LHCN-M2 (cell line): ENCODE measurements at regions not wholly inside any gene's neighbourhood (a gene's known extent, or its start where the extent isn't known, plus 50 kb on each side); places are given as distances from the start of the nearest gene placed in this dataset.

ENCODE experiments used
- DNase-seq: peaks from one replicate; pipeline ENCODE4 v3.0.0-alpha.2; 2012; ENCODE audit warnings: low read depth

DNA sequence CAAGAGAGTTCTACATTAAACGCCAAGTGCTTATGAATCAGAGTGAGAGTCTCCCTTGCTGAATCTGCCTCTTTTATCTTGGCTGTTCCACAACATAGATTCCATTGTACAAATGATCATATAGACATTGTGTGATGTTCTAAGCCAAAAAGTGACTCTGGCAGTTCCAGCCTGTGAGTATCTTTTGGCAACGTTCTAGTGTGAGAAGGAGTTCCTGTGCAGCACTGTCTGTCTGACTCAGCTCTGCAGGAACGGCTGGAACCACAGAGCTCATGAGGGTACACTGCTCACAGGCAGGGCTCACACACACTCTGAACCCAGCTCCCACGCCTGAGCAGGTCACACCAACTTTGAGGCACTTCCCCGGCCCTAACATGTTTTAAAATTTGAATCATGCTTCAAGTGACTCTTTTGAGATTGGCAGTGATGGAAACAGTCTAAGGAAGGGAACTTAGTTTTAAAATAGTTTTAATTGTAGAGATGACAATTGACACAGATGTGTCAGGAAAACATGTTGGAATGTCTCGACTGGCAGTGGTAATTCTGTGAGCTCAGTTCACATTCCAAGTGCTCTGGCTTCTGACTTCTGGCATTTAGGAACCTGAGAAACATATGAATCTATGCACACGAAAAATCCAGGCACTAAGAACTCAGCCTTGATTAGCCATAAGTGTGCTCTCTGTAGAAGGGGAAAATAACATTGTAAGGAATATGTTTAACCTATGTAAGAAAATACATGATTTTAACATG, 272.0 kb downstream of the UQCRFS1 start:
- peak; percentile 76 for DNase-seq

DNA sequence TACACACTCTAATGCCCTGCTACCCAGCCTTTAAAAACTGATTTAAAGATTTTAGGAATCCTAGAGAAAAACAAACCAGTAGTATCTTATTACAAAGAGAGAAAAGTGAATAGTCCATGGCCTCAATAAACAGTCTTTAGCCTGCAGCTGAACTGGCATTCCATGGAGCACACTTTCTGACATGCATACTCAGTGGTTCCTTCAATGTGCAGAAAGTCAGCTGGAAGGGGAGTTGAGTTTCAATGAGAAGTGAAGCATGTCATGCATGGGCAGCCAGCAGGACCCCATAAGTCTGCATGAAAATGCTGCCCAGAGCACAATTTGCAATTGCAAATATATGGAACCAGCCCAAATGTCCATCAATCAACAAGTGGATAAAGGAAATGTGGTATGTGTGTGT, 273.7 kb downstream of the UQCRFS1 start:
- DNase-seq = no peak

DNA sequence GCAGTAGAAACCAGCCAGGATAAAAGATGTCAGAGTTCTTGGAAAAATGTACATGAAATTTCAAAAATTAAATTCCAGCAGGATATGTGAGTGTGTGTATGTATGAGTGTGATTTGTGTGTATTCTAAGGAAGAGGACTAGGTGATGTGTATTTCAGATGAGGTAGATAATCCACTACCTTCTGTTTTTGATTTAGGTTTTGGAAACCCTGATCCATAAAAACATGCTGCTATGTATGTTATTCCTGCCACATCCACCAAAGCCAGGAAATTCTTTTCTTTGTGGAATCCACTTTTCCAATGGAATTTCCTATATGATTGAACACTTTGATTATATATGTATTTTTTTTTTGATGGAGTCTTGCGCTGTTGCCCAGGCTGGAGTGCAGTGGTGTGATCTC, 276.9 kb downstream of the UQCRFS1 start:
- DNase-seq = no peak

DNA sequence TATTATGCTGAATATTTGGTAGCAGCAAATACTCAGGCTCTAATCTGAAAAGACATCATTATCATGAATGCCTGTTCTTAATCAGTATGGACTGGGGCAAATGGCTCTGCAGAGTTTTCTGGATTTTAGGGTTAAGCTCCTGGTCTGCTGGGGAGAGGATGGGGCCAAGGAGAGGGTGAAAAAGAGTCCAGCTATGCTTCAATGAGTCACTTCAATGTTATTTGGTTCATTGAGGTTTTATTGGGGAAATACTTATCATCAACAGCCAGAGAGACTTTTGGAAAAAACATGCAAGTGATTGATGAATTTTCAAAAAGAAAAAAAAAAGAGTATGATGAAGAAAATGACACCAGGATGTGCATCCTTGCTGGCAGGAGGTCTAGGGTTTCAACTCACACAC, 278.3 kb downstream of the UQCRFS1 start:
- peak; percentile 49 for DNase-seq

DNA sequence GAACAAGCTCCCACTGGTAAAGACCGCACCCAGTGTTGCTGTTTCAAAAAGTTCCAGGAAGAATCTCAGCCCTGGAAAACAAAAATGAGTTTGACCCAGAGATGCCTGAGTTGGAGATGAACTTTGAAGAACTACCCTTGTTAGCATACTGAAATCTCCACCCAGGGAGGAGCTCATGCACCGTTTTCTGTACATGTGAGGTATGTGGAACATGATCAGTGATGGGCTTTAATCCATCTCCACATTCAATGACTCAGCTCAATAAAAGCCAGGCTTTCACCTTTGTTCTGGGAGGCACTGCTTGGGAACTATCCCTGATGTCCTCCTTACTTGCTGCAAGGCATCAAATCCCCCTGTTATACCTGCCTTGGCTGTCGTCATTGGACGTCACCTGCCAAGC, 279.9 kb downstream of the UQCRFS1 start:
- DNase-seq = peak; percentile 38

DNA sequence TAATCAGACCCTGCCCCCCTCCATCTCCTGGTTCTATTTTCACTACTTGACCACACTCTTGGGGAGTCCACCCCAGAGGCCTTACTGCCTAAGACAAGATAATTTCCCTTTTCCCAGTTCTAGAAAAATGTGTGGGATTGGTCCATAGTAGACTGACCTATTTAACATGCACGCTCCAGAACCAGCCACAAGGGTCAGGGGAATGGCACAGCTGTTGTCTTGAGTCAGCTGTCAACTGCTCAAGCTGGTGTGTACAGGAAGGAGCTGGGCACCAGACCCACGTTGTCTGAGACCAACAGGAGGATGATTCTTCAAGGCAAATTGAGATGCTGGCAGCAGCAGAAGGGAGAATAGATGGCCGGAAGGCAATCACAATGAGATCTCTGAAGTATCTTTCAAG, 280.5 kb downstream of the UQCRFS1 start:
- DNase-seq = peak; percentile 94

DNA sequence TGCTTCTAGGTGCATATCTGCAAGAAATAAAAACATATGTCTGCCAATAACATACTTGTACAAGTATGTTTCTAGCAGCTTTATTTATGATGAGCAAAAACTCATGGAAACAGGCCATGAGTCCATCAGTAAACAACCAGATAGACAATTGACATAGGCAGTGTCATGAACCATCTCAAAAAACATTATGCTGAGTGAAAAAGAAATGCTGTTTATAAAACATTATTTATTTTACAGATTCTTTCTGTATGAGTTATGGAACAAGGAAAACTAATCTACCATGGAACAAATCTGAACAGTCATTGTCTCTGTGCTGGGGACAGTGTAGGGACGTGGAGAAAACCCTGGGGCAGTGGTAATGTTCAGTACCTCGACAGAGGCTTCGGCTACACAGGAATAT, 283.9 kb downstream of the UQCRFS1 start:
- no peak for DNase-seq

DNA sequence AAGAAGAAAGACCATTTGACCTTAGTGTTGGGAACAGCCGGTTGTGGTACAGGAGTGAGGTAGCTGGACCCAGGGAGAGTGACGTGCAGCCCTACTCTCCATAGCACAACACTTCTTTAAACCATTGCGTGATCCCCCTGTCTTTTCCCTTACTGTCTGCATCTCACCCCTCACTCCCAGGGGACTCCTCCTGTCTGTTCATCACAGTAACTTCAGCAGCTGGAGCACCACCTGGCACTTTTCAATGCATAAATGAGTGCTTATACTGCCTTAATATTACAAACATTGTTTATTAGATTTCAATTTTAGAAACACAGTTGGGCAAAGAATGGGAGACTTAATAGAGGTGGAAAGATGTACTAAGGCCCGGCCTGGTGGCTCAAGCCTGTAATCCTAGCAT, 285.5 kb downstream of the UQCRFS1 start:
- DNase-seq = no peak

DNA sequence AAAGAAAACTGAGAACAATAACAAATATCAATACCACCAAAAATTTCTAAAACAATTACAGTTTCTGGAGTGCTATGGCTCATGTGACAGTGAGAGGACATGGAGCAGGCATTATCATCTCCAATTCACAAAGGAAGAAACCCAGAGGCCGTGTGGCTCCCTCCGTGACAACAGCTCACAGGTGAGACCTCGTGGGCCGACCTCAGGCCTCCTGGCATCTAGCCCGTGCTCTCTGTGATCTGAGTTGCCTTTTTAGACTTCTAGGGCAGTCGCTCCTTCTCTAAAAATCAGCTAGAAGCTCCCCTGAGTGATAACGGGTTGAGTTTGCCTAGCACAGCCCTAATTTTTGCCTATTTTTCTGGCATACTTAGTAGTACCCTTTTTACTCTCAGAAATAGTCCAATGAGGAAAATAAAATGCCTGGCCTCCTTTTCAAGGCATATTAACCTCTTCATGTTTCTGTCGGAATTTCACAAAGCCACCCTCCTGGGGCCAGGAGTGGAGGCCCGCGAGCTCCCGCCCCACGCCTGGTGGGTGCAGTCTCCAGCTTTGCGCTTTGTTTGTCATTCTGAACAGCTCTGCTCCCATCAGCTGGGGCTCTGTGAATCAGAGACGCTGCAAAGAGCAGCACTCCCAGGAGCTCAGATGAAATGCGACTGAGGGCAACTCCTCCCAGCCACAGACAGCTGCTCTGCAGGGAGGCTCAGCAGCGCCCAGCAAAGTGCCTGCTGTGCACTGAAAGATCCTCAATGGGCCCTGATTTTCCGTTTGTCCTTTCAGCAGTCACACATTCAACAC, 292.5 kb downstream of the UQCRFS1 start:
- DNase-seq = peak; percentile 29

DNA sequence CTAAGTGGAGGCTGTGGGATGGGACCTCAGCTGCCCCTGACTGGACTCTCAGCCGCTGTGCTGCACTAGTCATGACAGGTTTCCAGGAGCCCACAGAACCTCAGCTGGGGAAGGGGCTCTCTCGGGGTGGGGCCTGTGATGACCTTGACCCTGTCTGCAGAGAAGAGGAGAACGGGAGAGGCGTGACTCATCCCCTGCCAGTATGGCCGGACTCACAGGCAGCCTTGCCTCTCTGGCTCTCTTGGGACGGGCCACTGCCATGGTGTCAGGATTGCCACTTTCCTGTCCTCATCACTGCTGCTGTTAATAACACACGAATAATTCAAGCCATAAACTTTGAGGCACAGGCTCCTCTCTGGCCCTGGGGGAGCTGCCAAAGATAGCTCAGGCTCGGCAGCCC, 295.3 kb downstream of the UQCRFS1 start:
- no peak for DNase-seq

DNA sequence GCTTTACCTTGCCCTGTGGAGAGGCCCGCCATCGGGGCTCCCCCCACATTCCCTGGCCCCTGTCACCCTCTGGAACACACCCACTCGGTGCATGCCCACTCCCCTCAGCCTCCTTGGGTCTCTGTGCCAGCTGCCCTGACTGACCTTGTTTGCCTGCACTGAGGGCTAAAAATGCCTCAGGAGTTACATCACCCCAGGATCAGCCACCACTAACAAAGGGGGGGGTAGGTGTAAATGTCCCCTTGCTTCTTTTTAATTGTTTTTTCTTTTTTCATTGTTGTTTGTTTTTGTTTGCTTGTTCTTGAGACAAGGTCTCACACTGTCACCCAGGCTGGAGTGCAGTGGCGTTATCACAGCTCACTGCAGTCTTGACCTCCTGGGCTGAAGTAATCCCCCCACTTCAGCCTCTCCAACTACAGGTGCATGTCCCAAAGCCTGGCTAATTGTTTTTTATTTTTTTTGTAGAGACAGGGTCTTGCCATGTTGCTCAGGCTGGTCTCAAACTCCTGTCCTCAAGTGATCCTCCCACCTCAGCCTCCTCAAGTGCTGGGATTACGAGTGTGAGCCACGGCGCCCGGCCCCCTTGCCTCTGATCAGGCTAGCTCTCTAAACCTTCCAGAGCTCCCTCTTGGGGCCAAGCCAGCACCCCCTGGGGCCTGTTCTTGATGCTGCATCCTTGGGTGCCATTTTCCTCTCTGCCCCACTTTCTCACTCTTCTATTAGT, 297.1 kb downstream of the UQCRFS1 start:
- no peak for DNase-seq

DNA sequence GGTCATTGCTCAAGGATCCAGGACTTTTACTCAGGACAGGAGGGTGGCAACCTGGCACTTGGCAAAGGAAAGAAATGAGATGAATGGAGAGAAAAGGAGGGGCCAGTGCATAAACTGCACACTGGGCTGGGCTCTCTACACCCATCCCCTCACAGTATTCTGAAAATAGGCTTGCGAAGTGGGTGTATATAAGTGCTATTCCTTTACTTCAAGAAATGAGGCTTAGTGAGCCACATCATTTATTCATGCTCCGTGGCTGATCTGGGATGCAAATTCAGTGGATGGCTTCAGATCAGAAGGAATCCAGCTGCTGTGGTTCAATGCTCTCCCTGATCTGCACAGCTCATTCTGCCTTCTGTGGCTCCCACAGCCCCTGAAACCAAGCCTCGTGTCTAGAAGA, 297.7 kb downstream of the UQCRFS1 start:
- DNase-seq = no peak

DNA sequence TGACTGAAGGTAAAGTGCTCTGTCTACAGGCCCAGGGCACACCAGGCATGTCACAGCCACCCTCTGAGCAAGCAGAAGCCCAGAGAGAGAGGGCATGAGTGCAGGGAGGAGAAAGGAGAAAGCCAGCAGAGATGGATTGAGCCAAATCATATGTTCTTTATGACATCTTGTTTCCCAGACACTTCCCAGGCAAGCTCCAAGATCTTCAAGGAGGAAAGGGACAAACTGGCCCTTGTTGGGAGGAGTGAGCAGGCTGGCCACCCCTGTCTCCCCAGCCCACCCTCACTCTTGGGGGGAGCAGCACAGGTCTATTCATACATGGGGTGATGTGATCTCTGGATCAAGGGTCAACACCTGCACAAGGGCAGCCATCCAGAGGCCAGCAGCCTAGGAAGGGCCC, 298.8 kb downstream of the UQCRFS1 start:
- DNase-seq = no peak

DNA sequence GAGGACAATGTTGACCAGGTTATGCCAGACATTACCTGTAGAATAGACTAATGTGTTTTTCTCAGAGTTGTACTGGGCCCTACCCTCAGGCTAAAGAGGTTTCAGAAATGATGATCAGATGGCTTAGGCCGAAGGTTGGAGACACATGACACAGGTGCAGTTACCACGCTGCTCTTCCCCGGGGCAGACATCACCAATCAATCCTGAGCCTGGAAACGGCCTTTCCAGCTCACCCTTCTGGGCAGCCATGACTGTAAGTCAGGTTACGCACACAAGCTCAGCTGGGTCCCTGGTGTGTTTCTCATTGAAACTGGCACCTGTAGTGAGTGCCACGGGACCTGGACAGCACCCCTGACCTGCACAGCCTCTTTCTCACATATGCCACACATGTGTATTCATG, 299.3 kb downstream of the UQCRFS1 start:
- DNase-seq = no peak

DNA sequence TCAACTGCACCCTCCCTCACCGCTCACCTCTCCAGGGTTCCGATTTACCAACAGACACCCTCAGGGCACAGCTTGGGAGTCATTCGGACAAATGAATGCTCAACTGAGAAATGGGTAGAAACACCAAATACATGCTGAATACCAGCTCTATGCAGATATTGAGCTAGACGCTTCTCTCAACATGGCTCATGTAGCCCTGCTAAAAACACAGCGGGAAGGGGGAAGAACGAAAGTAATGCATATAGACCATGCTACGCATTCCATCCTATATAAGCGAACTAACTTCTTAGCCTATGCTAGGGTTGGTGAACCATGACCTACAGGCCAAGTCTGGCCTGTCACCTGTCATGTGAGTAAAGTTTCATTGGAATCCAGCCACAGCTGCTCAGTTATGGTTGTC, 304.0 kb downstream of the UQCRFS1 start:
- DNase-seq = no peak

DNA sequence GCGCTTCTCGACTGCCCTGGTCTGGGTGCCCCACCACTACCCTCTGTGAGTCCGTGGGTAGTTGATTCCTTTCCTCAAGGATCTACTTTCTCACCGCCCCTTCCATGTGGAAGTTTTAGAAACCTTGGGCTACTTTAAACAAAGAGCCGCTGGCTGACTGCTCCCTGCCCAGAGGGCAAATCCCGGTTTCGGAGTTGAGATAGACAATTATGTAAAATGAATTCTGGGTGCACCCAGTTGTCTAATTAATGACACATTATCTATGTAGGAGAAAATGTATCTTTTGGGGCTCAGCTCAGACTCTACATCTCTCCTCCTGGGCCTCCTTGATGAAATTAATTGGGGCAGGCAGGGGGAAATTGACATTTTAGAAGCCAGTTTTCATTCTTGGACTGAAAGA, 305.4 kb downstream of the UQCRFS1 start:
- no peak for DNase-seq

DNA sequence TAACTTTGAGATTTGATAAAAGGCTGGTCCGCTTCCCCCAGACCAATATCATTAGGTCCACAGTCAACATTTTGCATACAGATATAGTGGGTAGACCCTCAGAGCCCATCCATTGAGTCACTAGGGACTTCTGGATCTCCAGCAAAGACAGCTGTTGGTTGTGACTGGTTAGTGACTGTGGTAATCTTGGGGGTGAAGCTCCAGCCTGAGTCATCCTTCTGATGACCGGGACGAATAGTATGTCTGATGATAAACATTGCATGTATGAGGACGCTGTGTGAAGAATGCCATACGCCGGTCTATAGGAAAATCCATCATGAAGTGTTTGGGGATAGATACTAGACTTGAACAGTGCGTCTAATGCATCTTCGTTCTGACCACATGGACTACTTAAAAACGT, 307.0 kb downstream of the UQCRFS1 start:
- peak; percentile 79 for DNase-seq

DNA sequence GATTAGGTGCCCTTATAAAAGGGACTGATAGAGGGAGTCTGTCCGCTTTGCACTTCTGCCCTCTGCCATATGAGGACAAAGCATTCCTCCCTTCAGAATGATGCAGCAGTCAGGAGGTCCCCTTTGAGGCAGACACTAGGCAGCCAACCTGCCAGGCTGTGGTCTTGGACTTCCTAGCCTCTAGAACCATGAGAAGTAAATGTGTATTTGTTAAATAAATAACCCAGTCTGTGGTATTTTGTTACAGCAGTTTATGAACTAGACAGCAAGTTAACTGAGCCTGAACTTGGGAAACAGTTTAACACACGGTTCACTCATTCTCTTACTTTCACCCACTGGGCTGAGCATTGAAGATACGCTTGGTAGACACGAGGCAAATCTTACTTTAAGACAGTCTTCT, 313.2 kb downstream of the UQCRFS1 start:
- DNase-seq = no peak

DNA sequence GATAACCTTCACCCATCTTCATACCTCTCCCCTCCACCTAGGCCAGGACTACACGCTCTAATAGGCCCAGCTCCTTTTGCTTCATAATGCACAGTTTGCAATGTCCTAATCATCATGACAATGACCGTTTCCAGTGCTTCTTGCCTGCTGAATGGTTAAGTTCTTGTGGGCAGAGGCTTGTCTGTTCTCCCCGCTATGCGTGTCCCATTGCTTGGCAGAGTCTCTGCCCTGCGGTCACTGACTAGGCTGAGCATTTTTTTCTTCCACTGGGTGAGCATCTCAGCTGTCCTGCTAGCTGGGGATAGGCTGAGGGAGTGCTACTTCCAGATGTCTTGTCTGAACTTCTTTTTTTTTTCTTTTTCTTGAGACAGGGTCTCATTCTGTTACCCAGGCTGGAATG, 314.7 kb downstream of the UQCRFS1 start:
- peak; percentile 80 for DNase-seq

DNA sequence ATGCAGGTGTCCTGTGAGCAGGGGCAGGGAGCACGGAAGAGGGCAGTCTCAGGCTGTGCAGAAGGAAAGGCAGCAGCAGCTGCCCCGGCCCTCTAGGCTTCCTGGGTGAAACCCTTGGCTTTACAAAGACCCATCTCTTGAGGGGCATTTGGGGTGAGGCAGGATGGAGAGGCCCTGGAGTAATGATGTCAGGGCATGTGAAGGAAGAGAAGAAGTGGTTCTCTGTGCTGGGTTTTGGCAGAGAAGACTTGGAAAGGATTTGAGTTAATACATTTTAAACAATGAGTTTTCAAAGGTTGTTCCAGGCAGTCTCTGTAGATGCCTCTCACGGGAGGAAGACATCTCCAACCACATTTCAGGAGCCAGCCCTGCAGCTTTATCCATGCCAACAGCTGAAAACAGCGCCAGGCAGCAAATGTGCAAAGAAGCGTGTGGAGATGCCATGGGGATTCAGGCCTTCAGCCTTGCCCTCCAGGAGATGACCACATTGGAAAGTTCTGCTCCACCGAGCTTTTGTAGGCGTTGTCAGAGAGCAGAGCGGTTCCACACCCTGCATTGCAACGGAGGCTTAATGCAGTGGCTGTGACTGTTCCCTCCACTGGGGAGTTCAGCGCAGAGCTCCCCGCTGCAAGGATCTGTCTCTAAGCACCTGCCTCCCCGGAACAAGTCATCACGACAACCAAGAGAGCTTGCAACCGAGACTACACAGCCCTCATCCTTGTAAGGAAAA, 322.8 kb downstream of the UQCRFS1 start:
- DNase-seq = no peak

DNA sequence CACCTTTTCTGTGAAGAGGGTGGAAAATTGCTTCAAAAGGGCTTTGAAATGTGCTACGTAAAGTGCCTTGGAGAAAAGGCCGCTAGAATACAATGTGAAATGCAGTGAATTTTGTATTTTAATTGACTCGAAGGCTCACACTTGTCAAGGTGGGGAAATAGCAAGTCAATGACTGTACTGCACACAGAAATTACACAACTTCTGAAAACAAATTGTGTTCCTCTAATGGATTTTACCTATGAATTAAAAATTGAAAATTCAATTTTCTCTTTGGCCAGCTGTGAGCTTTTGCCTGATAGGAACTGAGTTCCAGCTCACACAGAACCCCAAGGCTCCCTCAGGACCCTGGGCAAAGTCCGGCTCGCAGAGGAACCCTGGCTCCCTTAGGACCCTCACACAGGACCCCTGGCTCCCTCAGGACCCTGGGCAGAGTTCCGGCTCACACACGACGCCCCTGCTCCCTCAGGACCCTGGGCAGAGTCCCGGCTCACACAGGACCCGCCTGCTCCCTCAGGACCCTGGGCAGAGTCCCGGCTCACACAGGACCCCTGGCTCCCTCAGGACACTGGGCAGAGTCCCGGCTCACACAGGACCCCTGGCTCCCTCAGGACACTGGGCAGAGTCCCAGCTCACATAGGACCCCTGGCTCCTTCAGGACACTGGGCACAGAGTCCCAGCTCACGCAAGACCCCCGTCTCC, 324.9 kb downstream of the UQCRFS1 start:
- no peak for DNase-seq
